ENCODE measurements at regions not wholly inside any gene's neighbourhood (a gene's known extent, or its start where the extent isn't known, plus 50 kb on each side); places are given as distances from the start of the nearest gene placed in this dataset.
"Not testable (repeated sequence)": the region's sequence is repeated elsewhere in the genome, so short reads cannot be mapped to it uniquely, and the experiment has no call there.

- DNase-seq, result no peak
Observed at GRCh38 chr19:56949626-56950025, 109.1 kb upstream of the PEG3 start.

GRCh38 chr19:56951672-56952071 lies 111.1 kb upstream of the PEG3 start:
- no peak for DNase-seq

- DNase-seq, result no peak
Observed at GRCh38 chr19:56953470-56953869, 112.9 kb upstream of the PEG3 start.

GRCh38 chr19:56955637-56956216 lies 115.2 kb upstream of the PEG3 start:
- no peak for DNase-seq

- DNase-seq, result no peak
Observed at GRCh38 chr19:56956503-56957226, 116.1 kb upstream of the PEG3 start.

GRCh38 chr19:56959205-56959604 lies 118.7 kb upstream of the PEG3 start:
- DNase-seq, result no peak

- DNase-seq, result no peak
Observed at GRCh38 chr19:56960959-56961543, 120.5 kb upstream of the PEG3 start.

- DNase-seq, result no peak
Observed at GRCh38 chr19:56964410-56964920, 123.9 kb upstream of the PEG3 start.

- no peak for DNase-seq
Observed at GRCh38 chr19:56966225-56966696, 125.7 kb upstream of the PEG3 start.

GRCh38 chr19:56966697-56967299 lies 126.3 kb upstream of the PEG3 start:
- DNase-seq, result no peak

- no peak for DNase-seq
Observed at GRCh38 chr19:56969156-56969555, 128.6 kb upstream of the PEG3 start.

- no peak for DNase-seq
Observed at GRCh38 chr19:56969759-56970178, 129.2 kb upstream of the PEG3 start.

GRCh38 chr19:56971230-56971629 lies 130.7 kb upstream of the PEG3 start:
- no peak for DNase-seq

GRCh38 chr19:56972291-56972841 lies 131.8 kb upstream of the PEG3 start:
- no peak for DNase-seq

- DNase-seq, result no peak
Observed at GRCh38 chr19:56973713-56974555, 133.4 kb upstream of the PEG3 start.

GRCh38 chr19:56974556-56975207 lies 134.2 kb upstream of the PEG3 start:
- no peak for DNase-seq

- DNase-seq, result no peak
Observed at GRCh38 chr19:56976300-56976699, 135.8 kb upstream of the PEG3 start.

- no peak for DNase-seq
Observed at GRCh38 chr19:56976995-56977906, 136.7 kb upstream of the PEG3 start.

- no peak for DNase-seq
Observed at GRCh38 chr19:56978023-56978565, 137.6 kb upstream of the PEG3 start.

- not testable (repeated sequence) for DNase-seq
Observed at GRCh38 chr19:56980326-56980725, 139.5 kb upstream of the USP29 start.

All from activated gamma-delta T cell (primary cell).